ENCODE measurements at regions not wholly inside any gene's neighbourhood (a gene's known extent, or its start where the extent isn't known, plus 50 kb on each side); places are given as distances from the start of the nearest gene placed in this dataset.
"Not testable (repeated sequence)": the region's sequence is repeated elsewhere in the genome, so short reads cannot be mapped to it uniquely, and the experiment has no call there.

DNA sequence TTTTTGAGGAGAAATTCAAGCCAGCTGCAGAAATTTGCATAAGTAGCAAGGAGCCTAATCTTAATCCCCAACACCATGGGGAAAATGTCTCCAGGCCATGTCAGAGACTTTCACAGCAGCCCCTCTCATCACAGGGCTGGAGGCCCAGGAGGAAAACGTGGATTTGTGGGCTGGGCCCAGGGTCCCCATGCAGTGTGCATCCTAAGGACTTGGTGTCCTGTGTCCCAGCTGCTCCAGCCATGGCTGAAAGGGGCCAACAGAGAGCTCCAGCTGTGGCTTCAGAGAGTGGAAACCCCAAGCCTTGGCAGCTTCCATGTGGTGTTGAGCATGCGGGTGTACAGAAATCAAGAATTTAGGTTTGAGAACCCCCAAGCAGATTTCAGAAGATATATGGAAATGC is 1662.2 kb upstream of the CELF4 start:
- TF ChIP-seq, protein P1, sequence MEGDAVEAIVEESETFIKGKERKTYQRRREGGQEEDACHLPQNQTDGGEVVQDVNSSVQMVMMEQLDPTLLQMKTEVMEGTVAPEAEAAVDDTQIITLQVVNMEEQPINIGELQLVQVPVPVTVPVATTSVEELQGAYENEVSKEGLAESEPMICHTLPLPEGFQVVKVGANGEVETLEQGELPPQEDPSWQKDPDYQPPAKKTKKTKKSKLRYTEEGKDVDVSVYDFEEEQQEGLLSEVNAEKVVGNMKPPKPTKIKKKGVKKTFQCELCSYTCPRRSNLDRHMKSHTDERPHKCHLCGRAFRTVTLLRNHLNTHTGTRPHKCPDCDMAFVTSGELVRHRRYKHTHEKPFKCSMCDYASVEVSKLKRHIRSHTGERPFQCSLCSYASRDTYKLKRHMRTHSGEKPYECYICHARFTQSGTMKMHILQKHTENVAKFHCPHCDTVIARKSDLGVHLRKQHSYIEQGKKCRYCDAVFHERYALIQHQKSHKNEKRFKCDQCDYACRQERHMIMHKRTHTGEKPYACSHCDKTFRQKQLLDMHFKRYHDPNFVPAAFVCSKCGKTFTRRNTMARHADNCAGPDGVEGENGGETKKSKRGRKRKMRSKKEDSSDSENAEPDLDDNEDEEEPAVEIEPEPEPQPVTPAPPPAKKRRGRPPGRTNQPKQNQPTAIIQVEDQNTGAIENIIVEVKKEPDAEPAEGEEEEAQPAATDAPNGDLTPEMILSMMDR (conservative IDR thresholded peaks at IDR 0.05 in 1 of 2, IDR thresholded peaks at IDR 0.05 in 1 of 2; ENCODE audit: extremely low read depth in 1 of 2, insufficient read depth in 1 of 2, low read depth in 1 of 2, low read length in 2 of 2), result not testable (repeated sequence)
- TF ChIP-seq EZH2 (IDR thresholded peaks at IDR 0.05; ENCODE audit: borderline replicate concordance, low read length), result not testable (repeated sequence)
